Osteoblast (primary cell): ENCODE measurements at regions not wholly inside any gene's neighbourhood (a gene's known extent, or its start where the extent isn't known, plus 50 kb on each side); places are given as distances from the start of the nearest gene placed in this dataset.
A peak's percentile ranks its signal among the peaks of the same experiment; 100 is the strongest.

ENCODE experiments used
- DNase-seq: peaks from one replicate; pipeline ENCODE4 v3.0.0; 2011; ENCODE audit warnings: low spot score, mixed read lengths; ENCODE audit not compliant: insufficient read length; ENCODE audit errors: missing footprints
- H2AFZ ChIP-seq: 2 replicates; pipeline ENCODE4 v1.6.0; 2011; ENCODE audit warnings: mild to moderate bottlenecking, low read length
- H3K27ac ChIP-seq: 2 replicates; pipeline ENCODE4 v1.5.1; 2011; ENCODE audit warnings: mild to moderate bottlenecking, low read depth, low read length, moderate library complexity
- H3K27me3 ChIP-seq: 2 replicates; pipeline ENCODE4 v1.6.0; 2012; ENCODE audit warnings: mild to moderate bottlenecking, control low read depth, inconsistent platforms, low read length, moderate library complexity; ENCODE audit not compliant: insufficient read depth
- H3K36me3 ChIP-seq: 2 replicates; pipeline ENCODE4 v1.5.1; 2011; ENCODE audit warnings: mild to moderate bottlenecking, low read length, control low read depth, moderate library complexity; ENCODE audit not compliant: insufficient read depth
- H3K4me1 ChIP-seq: 2 replicates; pipeline ENCODE4 v1.5.1; 2011; ENCODE audit warnings: mild to moderate bottlenecking, low read length, control low read depth, moderate library complexity; ENCODE audit not compliant: insufficient read depth
- H3K4me2 ChIP-seq: 2 replicates; pipeline ENCODE4 v1.6.0; 2011; ENCODE audit warnings: mild to moderate bottlenecking, low read length; ENCODE audit not compliant: insufficient read depth
- H3K4me3 ChIP-seq: fragments of 200-600 bp; sonication (generic); 3 replicates; pipeline ENCODE4 v1.5.1; 2012; ENCODE audit warnings: mild to moderate bottlenecking, low read length, inconsistent platforms; ENCODE audit not compliant: insufficient read depth
- H3K79me2 ChIP-seq: 2 replicates; pipeline ENCODE4 v1.6.0; 2012; ENCODE audit warnings: mild to moderate bottlenecking, low read length, control low read depth, inconsistent platforms; ENCODE audit not compliant: insufficient read depth
- H3K9me3 ChIP-seq: 2 replicates; pipeline ENCODE4 v1.5.1; 2011; ENCODE audit warnings: low read depth, low read length, control low read depth
- H4K20me1 ChIP-seq: 2 replicates; pipeline ENCODE4 v1.6.0; 2012; ENCODE audit warnings: mild to moderate bottlenecking, low read length, control low read depth; ENCODE audit not compliant: insufficient read depth
- CTCF ChIP-seq: IDR thresholded peaks from 2 replicates; pipeline ENCODE4 v1.5.1; 2011; ENCODE audit warnings: mild to moderate bottlenecking, low read depth, low read length, moderate library complexity; ENCODE audit errors: extremely low read depth

- H2AFZ ChIP-seq = no peak overlapping the region
- no peak overlapping the region for H3K4me3 ChIP-seq
Observed at GRCh38 chr2:21890041-21890440, 766.3 kb downstream of the TDRD15 start.

GRCh38 chr2:21890716-21891115, 766.9 kb downstream of the TDRD15 start:
- no peak for TF ChIP-seq CTCF
- no peaks in the 10 kb centered on the region for H4K20me1 ChIP-seq
- H3K9me3 ChIP-seq = no peaks in the 10 kb centered on the region
- no peak overlapping the region for H3K27ac ChIP-seq
- no peak overlapping the region for H2AFZ ChIP-seq
- no peaks in the 10 kb centered on the region for H3K36me3 ChIP-seq
- no peaks in the 10 kb centered on the region for H3K79me2 ChIP-seq
- no peak overlapping the region for H3K4me2 ChIP-seq
- H3K4me3 ChIP-seq = no peak overlapping the region
- H3K27me3 ChIP-seq = no peaks in the 10 kb centered on the region
- H3K4me1 ChIP-seq = no peaks in the 10 kb centered on the region
- peak; percentile 27 for DNase-seq

More at GRCh38 chr2:21890041-21890440, 766.3 kb downstream of the TDRD15 start:
- no peaks in the 10 kb centered on the region for H3K79me2 ChIP-seq
- H3K4me2 ChIP-seq = no peak overlapping the region
- no peaks in the 10 kb centered on the region for H3K9me3 ChIP-seq
- H3K4me1 ChIP-seq = no peaks in the 10 kb centered on the region
- TF ChIP-seq CTCF = no peak
- H4K20me1 ChIP-seq = no peaks in the 10 kb centered on the region
- no peaks in the 10 kb centered on the region for H3K27me3 ChIP-seq
- no peak for DNase-seq
- no peaks in the 10 kb centered on the region for H3K36me3 ChIP-seq
- no peak overlapping the region for H3K27ac ChIP-seq

GRCh38 chr2:21891191-21891590, 767.4 kb downstream of the TDRD15 start:
- Histone ChIP-seq H3K4me1 (no peaks in the 10 kb centered on the region), H3K27ac (no peak overlapping the region), H3K79me2 (no peaks in the 10 kb centered on the region), H4K20me1 (no peaks in the 10 kb centered on the region), H3K4me3 (no peak overlapping the region), H3K9me3 (no peaks in the 10 kb centered on the region), H2AFZ (no peak overlapping the region), H3K27me3 (no peaks in the 10 kb centered on the region), H3K36me3 (no peaks in the 10 kb centered on the region), H3K4me2 (no peak overlapping the region)
- no peak for TF ChIP-seq CTCF
- DNase-seq = no peak

GRCh38 chr2:21892140-21892539, 768.4 kb downstream of the TDRD15 start:
- H3K9me3 ChIP-seq = no peaks in the 10 kb centered on the region
- no peak overlapping the region for H3K27ac ChIP-seq
- no peak for DNase-seq
- no peaks in the 10 kb centered on the region for H3K79me2 ChIP-seq
- TF ChIP-seq CTCF = no peak
- no peaks in the 10 kb centered on the region for H3K36me3 ChIP-seq
- no peaks in the 10 kb centered on the region for H3K4me1 ChIP-seq
- H4K20me1 ChIP-seq = no peaks in the 10 kb centered on the region
- H2AFZ ChIP-seq = no peak overlapping the region
- no peak overlapping the region for H3K4me3 ChIP-seq
- no peaks in the 10 kb centered on the region for H3K27me3 ChIP-seq
- H3K4me2 ChIP-seq = no peak overlapping the region
